ENCODE measurements at regions not wholly inside any gene's neighbourhood (a gene's known extent, or its start where the extent isn't known, plus 50 kb on each side); places are given as distances from the start of the nearest gene placed in this dataset.
"Not testable (repeated sequence)": the region's sequence is repeated elsewhere in the genome, so short reads cannot be mapped to it uniquely, and the experiment has no call there.

- DNase-seq, result no peak
These were observed 106.7 kb upstream of the SNRPN start for GRCh38 chr15:24848050-24848449.

- no peak for DNase-seq
These were observed 98.1 kb upstream of the SNRPN start for GRCh38 chr15:24856397-24857390.

- no peak for DNase-seq
These were observed 97.0 kb upstream of the SNRPN start for GRCh38 chr15:24857763-24858162.

GRCh38 chr15:24858183-24858582, 96.6 kb upstream of the SNRPN start:
- DNase-seq, result not testable (repeated sequence)

- no peak for DNase-seq
These were observed 95.8 kb upstream of the SNRPN start for GRCh38 chr15:24858737-24859601.

- DNase-seq, result no peak
These were observed 93.6 kb upstream of the SNRPN start for GRCh38 chr15:24861014-24861690.

- DNase-seq, result no peak
These were observed 91.9 kb upstream of the SNRPN start for GRCh38 chr15:24862726-24863521.

GRCh38 chr15:24865303-24865702, 89.5 kb upstream of the SNRPN start:
- DNase-seq, result no peak

GRCh38 chr15:24877174-24877573, 77.6 kb upstream of the SNRPN start:
- no peak for DNase-seq

GRCh38 chr15:24878153-24878552, 76.6 kb upstream of the SNRPN start:
- no peak for DNase-seq

- no peak for DNase-seq
These were observed 75.3 kb upstream of the SNRPN start for GRCh38 chr15:24879492-24879891.

- no peak for DNase-seq
These were observed 74.1 kb upstream of the SNRPN start for GRCh38 chr15:24880663-24881062.

GRCh38 chr15:24886538-24886937, 68.2 kb upstream of the SNRPN start:
- DNase-seq, result no peak

- DNase-seq, result no peak
These were observed 56.0 kb upstream of the SNRPN start for GRCh38 chr15:24898715-24899272.

GRCh38 chr15:24899367-24899766, 55.4 kb upstream of the SNRPN start:
- no peak for DNase-seq

- DNase-seq, result no peak
These were observed 55.0 kb upstream of the SNRPN start for GRCh38 chr15:24899795-24900194.

- DNase-seq, result no peak
These were observed 53.4 kb upstream of the SNRPN start for GRCh38 chr15:24901409-24901808.
